HG03469 (cell line): ENCODE measurements at regions not wholly inside any gene's neighbourhood (a gene's known extent, or its start where the extent isn't known, plus 50 kb on each side); places are given as distances from the start of the nearest gene placed in this dataset.

Experiments
- ATAC-seq: cut with Tn5 transposase; IDR thresholded peaks from one replicate; pipeline ENCODE4 v1.9.1; 2021; ENCODE audit warnings: mild to moderate bottlenecking, moderate library complexity, moderate number of reproducible peaks; ENCODE audit not compliant: unreplicated experiment

GRCh38 chr4:65126200-65126599 lies 544.1 kb downstream of the EPHA5 start:
- ATAC-seq: no peak

DNA sequence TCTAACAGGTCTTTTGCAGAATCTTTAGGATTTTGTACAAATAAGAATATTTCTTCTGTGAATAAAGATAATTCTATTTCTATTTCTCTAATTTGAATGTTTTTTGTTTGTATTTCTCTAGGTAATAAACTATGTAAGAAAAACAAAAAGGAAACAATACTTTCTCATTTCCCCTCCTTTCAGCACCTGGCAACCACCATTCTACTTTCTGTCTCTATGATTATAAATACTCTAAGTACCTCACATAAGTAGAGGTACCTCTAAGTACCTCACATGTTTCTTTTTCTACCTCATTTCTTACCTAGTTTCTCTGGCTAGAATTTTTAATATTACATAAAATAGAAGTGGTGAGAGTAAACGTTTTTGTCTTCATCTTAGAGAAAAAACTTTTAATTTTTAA lies 550.0 kb downstream of the EPHA5 start:
- no peak for ATAC-seq

DNA sequence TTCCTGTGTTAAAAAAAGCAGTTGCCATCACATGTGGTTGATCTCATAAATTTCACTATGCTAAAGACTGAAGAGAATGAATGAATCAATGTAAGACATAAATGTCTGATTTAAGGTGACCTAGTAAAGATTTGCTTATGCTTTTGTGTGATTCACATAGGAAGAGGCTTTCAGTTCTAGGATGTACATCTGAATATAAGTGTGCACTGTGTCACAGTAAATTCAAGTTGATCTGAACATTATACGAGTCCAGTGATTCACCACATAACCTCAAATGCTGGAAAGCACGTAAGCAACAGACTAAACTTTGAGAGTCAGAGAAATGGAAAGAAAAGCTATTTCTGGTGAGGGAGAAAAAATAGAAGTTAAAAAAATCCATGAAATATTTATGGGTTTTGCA lies 567.9 kb downstream of the EPHA5 start:
- no peak for ATAC-seq

- ATAC-seq: no peak
Observed at GRCh38 chr4:65096630-65097029, 573.7 kb downstream of the EPHA5 start.

DNA sequence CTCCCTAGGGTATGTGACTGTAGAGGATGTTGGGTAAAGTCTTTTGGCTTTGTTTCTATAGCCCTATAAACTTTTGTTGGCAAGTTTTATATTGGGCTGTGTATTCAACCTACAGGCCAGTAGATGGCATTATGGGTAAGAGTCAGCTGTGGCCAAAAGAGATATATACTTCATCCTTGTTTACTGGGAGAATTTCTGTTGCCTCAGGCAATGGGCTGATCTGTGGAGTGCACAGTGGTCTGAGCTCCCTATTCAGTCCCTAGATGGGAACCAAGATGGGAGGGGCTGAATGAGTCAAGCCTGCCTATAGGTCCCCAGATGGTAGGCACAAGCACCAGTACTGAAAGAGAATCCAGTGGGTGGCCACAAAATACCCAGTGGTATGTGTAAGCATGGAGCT lies 580.6 kb downstream of the EPHA5 start:
- no peak for ATAC-seq

DNA sequence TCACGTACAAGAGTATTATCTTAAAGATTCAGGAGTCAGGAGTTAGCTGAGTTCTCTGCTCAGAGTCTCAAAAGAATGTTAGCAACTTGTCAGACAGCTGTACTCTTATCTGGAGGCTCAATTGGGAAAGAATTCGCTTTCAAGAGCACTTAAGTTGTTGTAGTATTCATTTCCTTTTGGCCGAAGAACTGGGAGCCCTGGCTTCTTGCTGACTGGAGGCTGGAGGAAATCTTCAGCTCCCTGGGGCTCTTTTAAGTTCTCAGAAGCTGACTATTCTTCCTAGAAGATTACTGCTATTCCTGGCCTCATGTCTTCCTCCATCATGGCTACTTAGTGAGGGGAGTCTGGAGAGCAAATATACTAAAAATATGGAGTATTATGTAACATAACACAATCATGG lies 587.2 kb downstream of the EPHA5 start:
- ATAC-seq: no peak

DNA sequence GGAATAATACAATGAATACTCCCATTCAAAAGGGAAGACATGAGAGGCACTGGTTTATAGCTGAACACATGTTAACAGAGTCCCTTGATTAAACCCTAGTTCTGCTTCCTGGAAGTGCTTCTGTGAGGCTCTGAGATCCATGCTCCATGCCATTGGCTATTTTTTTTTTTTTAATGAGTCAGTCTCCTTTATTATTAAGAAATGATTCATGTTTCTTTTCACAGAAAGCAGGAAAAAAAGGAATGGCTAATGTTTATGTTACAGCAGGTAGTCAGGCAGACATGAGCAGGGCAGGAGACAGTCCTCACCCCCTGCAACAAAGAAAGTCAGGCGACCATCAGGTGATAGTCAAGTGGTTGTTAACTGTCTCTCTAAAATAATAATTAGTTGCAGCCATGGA lies 598.7 kb downstream of the EPHA5 start:
- ATAC-seq: no peak

DNA sequence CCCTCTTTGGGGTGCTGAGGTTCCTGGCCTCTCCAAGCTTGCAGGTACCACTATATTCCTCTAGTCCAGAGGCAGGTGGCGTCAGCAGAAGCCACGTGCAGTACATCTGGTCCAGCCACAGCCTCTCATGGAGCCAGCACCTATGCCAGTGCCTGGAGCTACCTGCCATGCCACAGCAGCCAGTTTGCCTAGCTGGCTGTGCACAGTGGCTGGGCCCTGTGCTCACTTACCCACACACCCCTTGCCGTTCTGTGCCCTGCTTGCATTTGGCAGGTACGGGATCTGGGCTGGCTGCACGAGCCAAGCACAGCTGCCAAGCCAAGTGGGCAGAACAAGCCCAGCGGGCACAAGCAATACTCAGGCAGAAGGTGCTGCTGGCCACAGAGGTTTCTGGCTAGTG lies 601.1 kb downstream of the EPHA5 start:
- no peak for ATAC-seq

GRCh38 chr4:65066106-65066505 lies 604.2 kb downstream of the EPHA5 start:
- no peak for ATAC-seq

GRCh38 chr4:65063601-65064000 lies 606.7 kb downstream of the EPHA5 start:
- no peak for ATAC-seq

DNA sequence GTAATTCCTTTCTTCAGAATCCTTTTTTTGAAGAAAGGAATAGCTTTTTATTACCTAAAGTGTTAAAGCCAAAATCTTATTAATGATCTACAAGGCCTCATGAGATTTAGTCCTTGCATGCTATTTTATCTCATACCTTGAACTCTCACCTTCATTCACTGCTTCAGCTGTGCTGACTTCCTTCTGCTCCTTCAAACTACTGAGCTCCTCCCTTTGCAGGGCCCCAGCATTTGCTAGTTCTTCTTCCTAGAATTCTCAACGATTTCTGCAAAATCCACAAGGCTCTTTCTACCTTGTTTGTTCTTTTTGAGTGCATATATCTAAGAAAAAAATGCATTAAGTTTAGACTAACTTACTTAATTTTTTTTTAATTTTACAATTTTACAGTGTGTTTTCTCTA lies 619.5 kb downstream of the EPHA5 start:
- no peak for ATAC-seq

- no peak for ATAC-seq
Observed at GRCh38 chr4:65046192-65047133, 623.8 kb downstream of the EPHA5 start.

GRCh38 chr4:65033899-65034298 lies 624.6 kb upstream of the TECRL start:
- no peak for ATAC-seq

- ATAC-seq: no peak
Observed at GRCh38 chr4:65028592-65028991, 619.3 kb upstream of the TECRL start.

DNA sequence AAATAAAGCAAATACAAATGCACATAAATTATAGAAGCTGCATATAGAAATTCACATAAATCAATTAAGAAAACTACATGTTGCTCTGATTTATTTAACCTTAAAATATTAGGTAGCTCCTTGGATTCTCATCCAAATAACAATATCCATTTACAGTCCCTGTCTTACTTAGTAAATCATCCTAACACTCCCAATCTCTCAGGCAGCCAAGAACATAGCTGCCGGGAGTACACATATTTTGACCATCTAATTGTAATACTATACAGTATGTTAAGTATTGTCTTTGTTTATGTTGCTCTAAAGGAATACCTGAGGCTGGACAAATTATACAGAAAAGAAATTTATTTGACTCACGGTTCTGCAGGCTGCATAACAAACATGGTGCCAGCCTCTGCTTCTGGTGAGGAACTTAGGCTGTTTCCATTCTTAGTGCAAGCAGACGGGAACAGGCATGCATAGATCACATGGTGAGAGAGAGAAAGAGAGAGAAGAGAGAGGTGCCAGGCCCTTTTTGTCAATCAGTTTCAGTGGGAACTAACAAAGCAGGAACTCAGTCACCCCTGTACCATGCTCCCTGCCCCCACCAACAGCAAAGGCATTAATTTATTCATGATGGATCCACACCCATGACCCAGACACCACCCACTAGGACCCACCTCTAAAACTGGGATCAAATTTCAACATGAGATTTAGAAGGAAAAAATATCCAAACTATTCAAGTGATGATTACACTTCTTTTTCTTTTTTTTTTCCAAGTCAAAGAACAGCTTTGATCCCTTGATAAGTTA lies 614.8 kb upstream of the TECRL start:
- ATAC-seq: no peak

GRCh38 chr4:65023081-65023480 lies 613.8 kb upstream of the TECRL start:
- no peak for ATAC-seq

GRCh38 chr4:65021737-65022136 lies 612.5 kb upstream of the TECRL start:
- no peak for ATAC-seq

DNA sequence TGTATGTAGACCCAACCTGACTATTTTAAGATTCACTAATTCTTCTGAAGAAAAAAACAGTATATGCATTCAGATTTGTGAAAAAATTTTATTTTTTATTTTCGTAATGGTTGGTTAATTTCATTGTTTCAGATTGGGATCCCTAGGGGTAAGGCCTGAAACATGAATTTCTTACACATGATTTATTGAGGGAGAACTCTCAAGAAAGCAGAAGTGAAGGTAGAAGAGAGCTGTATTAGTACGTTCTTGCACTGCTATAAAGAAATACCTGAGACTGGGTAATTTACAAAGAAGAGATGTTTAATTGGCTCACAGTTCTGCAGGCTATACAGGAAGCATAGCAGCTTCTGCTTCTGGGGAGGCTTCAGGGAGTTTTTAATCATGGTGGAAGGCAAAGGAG lies 611.9 kb upstream of the TECRL start:
- ATAC-seq: no peak

DNA sequence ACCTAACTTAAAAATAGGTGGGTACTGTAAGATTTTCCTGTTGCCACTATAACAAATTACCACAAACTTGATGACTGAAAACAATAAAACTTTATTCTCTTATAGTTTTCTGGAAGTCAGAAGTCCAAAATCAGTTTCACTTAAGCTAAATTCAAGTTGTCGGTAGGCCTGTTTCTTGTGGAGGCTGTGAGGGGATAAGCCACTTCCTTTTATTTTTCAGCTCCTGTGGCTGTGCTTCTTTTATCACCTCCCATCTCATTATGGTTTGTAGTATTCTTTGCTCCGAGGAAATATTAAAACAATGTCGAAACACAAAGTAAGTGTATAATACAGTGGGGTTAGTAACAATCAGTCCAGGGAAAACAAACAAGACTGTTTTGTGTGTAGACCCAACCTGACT lies 610.5 kb upstream of the TECRL start:
- no peak for ATAC-seq

DNA sequence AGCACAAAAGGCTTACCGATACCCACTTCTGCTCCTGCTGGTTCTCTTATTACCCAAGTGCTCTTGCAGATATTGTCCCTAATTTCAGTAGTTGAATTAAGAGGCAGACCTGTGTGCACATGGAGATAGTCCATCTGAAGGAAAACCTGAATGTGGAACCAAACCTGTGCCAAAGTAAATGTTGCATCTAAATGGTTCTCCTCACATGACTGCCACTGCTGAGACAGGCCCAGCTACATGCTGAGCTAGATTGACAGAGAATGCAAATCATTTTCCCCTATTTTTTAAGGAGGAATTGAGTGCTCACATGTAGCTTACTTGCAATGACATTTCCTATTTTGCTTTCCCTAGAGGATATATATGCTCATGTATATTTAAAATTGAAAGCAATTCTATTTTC lies 609.1 kb upstream of the TECRL start:
- no peak for ATAC-seq

- no peak for ATAC-seq
Observed at GRCh38 chr4:65014078-65014477, 604.8 kb upstream of the TECRL start.

GRCh38 chr4:65007841-65008439 lies 598.7 kb upstream of the TECRL start:
- ATAC-seq: no peak
